ENCODE measurements at regions not wholly inside any gene's neighbourhood (a gene's known extent, or its start where the extent isn't known, plus 50 kb on each side); places are given as distances from the start of the nearest gene placed in this dataset.

DNA sequence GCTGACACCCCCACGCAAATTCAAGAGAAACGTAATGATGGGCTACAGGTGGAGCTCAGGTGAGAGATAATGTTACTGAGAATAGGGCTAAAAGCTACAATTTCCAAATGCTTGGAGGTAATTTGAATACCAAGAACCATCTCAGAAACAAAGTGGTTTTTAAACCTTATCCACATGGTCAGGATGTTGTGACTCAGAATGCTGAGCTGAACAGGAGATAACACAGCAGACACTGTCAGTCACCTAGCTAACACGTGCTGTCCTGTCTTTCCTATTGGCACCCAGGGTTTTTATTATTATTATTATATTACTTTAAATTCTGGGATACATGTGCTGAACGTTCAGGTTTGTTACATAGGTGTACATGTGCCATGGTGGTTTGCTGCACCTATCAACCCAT, 233.0 kb upstream of the MAF start:
- no peak for TF ChIP-seq POLR2A (IDR thresholded peaks at IDR 0.05)
- TF ChIP-seq, protein P1, sequence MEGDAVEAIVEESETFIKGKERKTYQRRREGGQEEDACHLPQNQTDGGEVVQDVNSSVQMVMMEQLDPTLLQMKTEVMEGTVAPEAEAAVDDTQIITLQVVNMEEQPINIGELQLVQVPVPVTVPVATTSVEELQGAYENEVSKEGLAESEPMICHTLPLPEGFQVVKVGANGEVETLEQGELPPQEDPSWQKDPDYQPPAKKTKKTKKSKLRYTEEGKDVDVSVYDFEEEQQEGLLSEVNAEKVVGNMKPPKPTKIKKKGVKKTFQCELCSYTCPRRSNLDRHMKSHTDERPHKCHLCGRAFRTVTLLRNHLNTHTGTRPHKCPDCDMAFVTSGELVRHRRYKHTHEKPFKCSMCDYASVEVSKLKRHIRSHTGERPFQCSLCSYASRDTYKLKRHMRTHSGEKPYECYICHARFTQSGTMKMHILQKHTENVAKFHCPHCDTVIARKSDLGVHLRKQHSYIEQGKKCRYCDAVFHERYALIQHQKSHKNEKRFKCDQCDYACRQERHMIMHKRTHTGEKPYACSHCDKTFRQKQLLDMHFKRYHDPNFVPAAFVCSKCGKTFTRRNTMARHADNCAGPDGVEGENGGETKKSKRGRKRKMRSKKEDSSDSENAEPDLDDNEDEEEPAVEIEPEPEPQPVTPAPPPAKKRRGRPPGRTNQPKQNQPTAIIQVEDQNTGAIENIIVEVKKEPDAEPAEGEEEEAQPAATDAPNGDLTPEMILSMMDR (IDR thresholded peaks at IDR 0.05) = no peak

Data from lower leg skin (tissue), 3 donors.